Keratinocyte (primary cell): ENCODE measurements at regions not wholly inside any gene's neighbourhood (a gene's known extent, or its start where the extent isn't known, plus 50 kb on each side); places are given as distances from the start of the nearest gene placed in this dataset.
"Not testable (repeated sequence)": the region's sequence is repeated elsewhere in the genome, so short reads cannot be mapped to it uniquely, and the experiment has no call there.

ENCODE experiments used
- DNase-seq: peaks from one replicate; pipeline ENCODE4 v3.0.0-alpha.2; 2011; ENCODE audit warnings: low read depth, missing footprints, low spot score
- FAIRE-seq: peaks from 2 replicates; lab custom pipeline; 2011; peaks lifted over from hg19 to GRCh38; lab: Jason Lieb, UNC
- H2AFZ ChIP-seq: 2 replicates; pipeline ENCODE4 v1.6.0; 2012; ENCODE audit warnings: low read length, control low read depth, inconsistent platforms; ENCODE audit not compliant: control insufficient read depth
- H3K27ac ChIP-seq: 2 replicates; pipeline ENCODE4 v1.5.1; 2011; ENCODE audit warnings: low read length; ENCODE audit not compliant: control insufficient read depth, insufficient read depth
- H3K27me3 ChIP-seq: 3 replicates; pipeline ENCODE4 v1.6.0; 2011; ENCODE audit warnings: low read length; ENCODE audit not compliant: control insufficient read depth, insufficient read depth; ENCODE audit errors: extremely low read depth
- H3K36me3 ChIP-seq, 2 experiments: 2 replicates in 1 of 2; 3 replicates in 1 of 2; pipeline ENCODE4 v1.5.1; 2011; ENCODE audit warnings: low read length in 2 of 2, mild to moderate bottlenecking in 1 of 2; ENCODE audit not compliant: control insufficient read depth in 2 of 2, insufficient read depth in 2 of 2; ENCODE audit errors: extremely low read depth in 1 of 2
- H3K4me1 ChIP-seq: 3 replicates; pipeline ENCODE4 v1.5.1; 2011; ENCODE audit warnings: low read length; ENCODE audit not compliant: control insufficient read depth, insufficient read depth; ENCODE audit errors: extremely low read depth
- H3K4me2 ChIP-seq: 3 replicates; pipeline ENCODE4 v1.6.0; 2011; ENCODE audit warnings: low read depth, low read length; ENCODE audit not compliant: control insufficient read depth, insufficient read depth; ENCODE audit errors: extremely low read depth
- H3K4me3 ChIP-seq, 3 experiments: fragments of 200-600 bp in 1 of 3; sonication (generic) in 1 of 3; 2 replicates in 2 of 3; 3 replicates in 1 of 3; pipeline ENCODE4 v1.5.1; 2011 to 2016; ENCODE audit warnings: low read length in 3 of 3, mild to moderate bottlenecking in 3 of 3, control low read depth in 2 of 3, inconsistent platforms in 1 of 3, low read depth in 1 of 3, mixed read lengths in 1 of 3, mixed run types in 1 of 3, moderate library complexity in 1 of 3; ENCODE audit not compliant: control insufficient read depth in 2 of 3, insufficient read depth in 2 of 3; ENCODE audit errors: extremely low read depth in 1 of 3
- H3K79me2 ChIP-seq: 2 replicates; pipeline ENCODE4 v1.6.0; 2012; ENCODE audit warnings: low read length; ENCODE audit not compliant: control insufficient read depth, insufficient read depth
- H3K9ac ChIP-seq: 3 replicates; pipeline ENCODE4 v1.6.0; 2011; ENCODE audit warnings: low read length; ENCODE audit not compliant: control insufficient read depth, insufficient read depth; ENCODE audit errors: extremely low read depth
- H3K9me1 ChIP-seq: 3 replicates; pipeline ENCODE4 v1.6.0; 2011; ENCODE audit warnings: low read length; ENCODE audit not compliant: control insufficient read depth, insufficient read depth; ENCODE audit errors: extremely low read depth
- H3K9me3 ChIP-seq: 2 replicates; pipeline ENCODE4 v1.5.1; 2012; ENCODE audit warnings: low read depth, low read length; ENCODE audit not compliant: control insufficient read depth
- H4K20me1 ChIP-seq: 3 replicates; pipeline ENCODE4 v1.6.0; 2011; ENCODE audit warnings: low read length; ENCODE audit not compliant: control insufficient read depth, insufficient read depth; ENCODE audit errors: extremely low read depth
- CTCF ChIP-seq, 3 experiments: IDR thresholded peaks in 1 of 3; conservative IDR thresholded peaks in 1 of 3; optimal IDR thresholded peaks in 1 of 3; 2 replicates in 2 of 3; 3 replicates in 1 of 3; pipeline versions ENCODE3 to v1.5.1; 2011; ENCODE audit warnings: low read length in 3 of 3, mild to moderate bottlenecking in 3 of 3, moderate library complexity in 2 of 3, control low read depth in 1 of 3, inconsistent platforms in 1 of 3; ENCODE audit not compliant: insufficient read depth in 2 of 3; ENCODE audit errors: extremely low read depth in 1 of 3
- EZH2 ChIP-seq: IDR thresholded peaks from one replicate; pipeline ENCODE4 v1.6.1; 2012; ENCODE audit warnings: inconsistent platforms, mild to moderate bottlenecking, low read length, moderate library complexity
- dilution Hi-C: fragments of 300-500 bp; cut with MboI; formaldehyde crosslinking; loops from one replicate; pipeline ENCODE4 v1.7.0; 2020; ENCODE audit warnings: low sequenced_read_pairs; ENCODE audit not compliant: extremely low pct_ligation_motif_present

DNA sequence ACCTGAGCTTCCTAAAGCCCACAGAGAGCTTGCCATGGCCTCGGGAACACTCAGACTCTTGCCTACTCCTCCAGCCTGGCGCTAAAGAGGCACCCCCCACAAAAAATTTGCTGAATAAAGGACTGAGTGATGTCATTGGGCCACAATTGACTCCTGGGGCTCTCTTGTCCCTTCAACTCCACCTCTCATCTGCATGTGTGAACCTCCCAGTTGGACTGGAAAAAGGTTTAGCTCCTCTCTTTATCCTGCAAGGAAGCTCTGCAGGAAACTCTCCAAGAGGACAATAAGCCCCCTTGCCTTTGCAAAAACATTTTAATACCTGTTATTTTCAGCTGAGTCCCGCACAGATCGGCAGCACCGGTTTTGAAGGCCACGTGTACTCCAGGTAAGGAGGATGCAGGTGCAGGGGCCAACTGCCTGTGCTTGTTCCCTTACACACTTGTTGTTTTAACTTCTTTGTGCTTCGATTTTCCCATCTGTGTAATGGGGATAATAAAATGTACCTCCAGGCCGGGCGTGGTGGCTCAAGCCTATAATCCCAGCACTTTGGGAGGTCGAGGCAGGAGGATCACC lies 107.3 kb downstream of the TFAP2C start:
- Histone ChIP-seq H3K4me1 (no peaks in the 10 kb centered on the region), H3K9me3 (no peaks in the 10 kb centered on the region), H3K27ac (no peak overlapping the region), H3K4me2 (no peak overlapping the region), H3K79me2 (no peaks in the 10 kb centered on the region), H3K9me1 (no peaks in the 10 kb centered on the region), H4K20me1 (no peaks in the 10 kb centered on the region), H2AFZ (no peak overlapping the region), H3K4me3 (no peak overlapping the region), H3K36me3 (no peaks in the 10 kb centered on the region), H3K27me3 (no peaks in the 10 kb centered on the region), H3K9ac (no peak overlapping the region)
- dilution Hi-C loops: no loop called here
- FAIRE-seq (no peak), DNase-seq (no peak)
- no peak for TF ChIP-seq EZH2
- no peak for TF ChIP-seq CTCF (optimal IDR thresholded peaks at IDR 0.05 in 1 of 3, IDR thresholded peaks at IDR 0.05 in 1 of 3, conservative IDR thresholded peaks at IDR 0.05 in 1 of 3; ENCODE audit: extremely low read depth in 1 of 3, insufficient read depth in 2 of 3, low read length in 3 of 3)

DNA sequence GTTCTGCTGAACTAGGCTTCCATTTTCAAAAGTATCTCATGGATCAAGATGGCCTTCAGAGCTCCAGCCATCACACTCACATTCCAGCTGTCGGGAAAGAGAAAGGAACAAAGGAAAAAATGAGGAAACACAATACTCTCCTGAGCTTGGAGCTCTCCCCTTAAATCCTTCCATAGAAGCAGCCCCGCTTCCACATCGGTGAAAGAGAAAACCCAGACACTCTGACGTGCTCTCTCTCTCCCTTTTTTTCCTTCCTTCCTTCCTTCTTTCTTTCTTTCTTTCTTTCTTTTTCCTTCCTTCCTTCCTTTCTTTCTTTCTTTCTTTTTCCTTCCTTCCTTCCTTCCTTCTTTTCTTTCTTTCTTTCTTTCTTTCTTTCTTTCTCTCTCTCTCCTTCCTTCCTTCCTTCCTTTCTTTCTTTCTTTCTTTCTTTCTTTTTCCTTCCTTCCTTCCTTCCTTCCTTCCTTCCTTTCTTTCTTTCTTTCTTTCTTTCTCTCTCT lies 115.3 kb downstream of the TFAP2C start:
- H3K79me2 ChIP-seq, H3K4me1 ChIP-seq, H3K9me1 ChIP-seq, dilution Hi-C loops, H3K27me3 ChIP-seq, H2AFZ ChIP-seq, H3K9ac ChIP-seq, H3K4me2 ChIP-seq, H4K20me1 ChIP-seq, H3K9me3 ChIP-seq, H3K36me3 ChIP-seq, H3K4me3 ChIP-seq, DNase-seq, H3K27ac ChIP-seq, FAIRE-seq: not testable (repeated sequence)
